Hepatocyte (in vitro differentiated cells): ENCODE measurements at regions not wholly inside any gene's neighbourhood (a gene's known extent, or its start where the extent isn't known, plus 50 kb on each side); places are given as distances from the start of the nearest gene placed in this dataset.

Experiments
- DNase-seq: peaks from one replicate; pipeline ENCODE4 v3.0.0-alpha.2; 2016; ENCODE audit warnings: low spot score
- H2AFZ ChIP-seq: fragments of 200-600 bp; sonication (generic); 2 replicates; pipeline ENCODE4 v1.6.0; 2016; ENCODE audit warnings: antibody characterized with exemption, mild to moderate bottlenecking
- H3K27ac ChIP-seq: fragments of 200-600 bp; sonication (generic); 2 replicates; pipeline ENCODE4 v1.5.1; 2016; ENCODE audit warnings: mild to moderate bottlenecking
- H3K27me3 ChIP-seq: fragments of 200-600 bp; sonication (generic); 2 replicates; pipeline ENCODE4 v1.6.1; 2016
- H3K36me3 ChIP-seq: fragments of 200-600 bp; sonication (generic); replicated peaks from 2 replicates; pipeline ENCODE4 v1.5.1; 2016; ENCODE audit warnings: low read depth; ENCODE audit not compliant: insufficient read depth
- H3K4me1 ChIP-seq: fragments of 200-600 bp; sonication (generic); 2 replicates; pipeline ENCODE4 v1.5.1; 2016; ENCODE audit warnings: mild to moderate bottlenecking, moderate library complexity; ENCODE audit not compliant: insufficient read depth
- H3K4me2 ChIP-seq: fragments of 200-600 bp; sonication (generic); 2 replicates; pipeline ENCODE4 v1.6.0; 2016
- H3K4me3 ChIP-seq: fragments of 200-600 bp; sonication (generic); 2 replicates; pipeline ENCODE4 v1.5.1; 2016; ENCODE audit warnings: mild to moderate bottlenecking
- H3K79me2 ChIP-seq: fragments of 200-600 bp; sonication (generic); 2 replicates; pipeline ENCODE4 v1.6.0; 2017; ENCODE audit warnings: mild to moderate bottlenecking
- H3K9me2 ChIP-seq: fragments of 200-600 bp; sonication (generic); replicated peaks from 2 replicates; pipeline ENCODE4 v1.6.0; 2017; ENCODE audit warnings: mild to moderate bottlenecking; ENCODE audit not compliant: insufficient read depth
- H3K9me3 ChIP-seq: fragments of 200-600 bp; sonication (generic); 2 replicates; pipeline ENCODE4 v1.5.1; 2016; ENCODE audit warnings: low read depth, mild to moderate bottlenecking
- H4K20me1 ChIP-seq: fragments of 200-600 bp; sonication (generic); 2 replicates; pipeline ENCODE4 v1.6.0; 2016; ENCODE audit warnings: mild to moderate bottlenecking; ENCODE audit not compliant: insufficient read depth, poor library complexity, severe bottlenecking
- EZH2 ChIP-seq: fragments of 200-600 bp; sonication (generic); IDR thresholded peaks from 2 replicates; pipeline ENCODE4 v1.6.1; 2016; ENCODE audit warnings: antibody characterized with exemption, mild to moderate bottlenecking, borderline replicate concordance
- EZH2phosphoT487 ChIP-seq: fragments of 200-600 bp; sonication (generic); IDR thresholded peaks from one replicate; pipeline ENCODE4 v1.6.1; 2018; ENCODE audit warnings: antibody characterized with exemption, mild to moderate bottlenecking, low read depth, moderate library complexity; ENCODE audit not compliant: unreplicated experiment, severe bottlenecking
- WGBS: methylation state at CpG from one replicate; pipeline ENCODE4 v1.1.6; 2016; ENCODE audit warnings: low lambda C conversion rate; ENCODE audit errors: missing lambda C conversion rate; 5-methylcytosine and 5-hydroxymethylcytosine counted together
- TF ChIP-seq, protein P1 (sequence below): fragments of 200-600 bp; sonication (generic); IDR thresholded peaks from 2 replicates; pipeline ENCODE4 v1.5.1; 2016; ENCODE audit warnings: antibody characterized with exemption, mild to moderate bottlenecking; ENCODE audit not compliant: poor library complexity

- no peak overlapping the region for H3K4me2 ChIP-seq
- no peaks in the 10 kb centered on the region for H3K79me2 ChIP-seq
- no peaks in the 10 kb centered on the region for H4K20me1 ChIP-seq
- H3K36me3 ChIP-seq: no peaks in the 10 kb centered on the region
- no peak overlapping the region for H3K27ac ChIP-seq
- no peak for DNase-seq
- no peak overlapping the region for H3K4me3 ChIP-seq
- H3K9me2 ChIP-seq: no peaks in the 10 kb centered on the region
- H3K9me3 ChIP-seq: no peaks in the 10 kb centered on the region
- TF ChIP-seq, protein P1, sequence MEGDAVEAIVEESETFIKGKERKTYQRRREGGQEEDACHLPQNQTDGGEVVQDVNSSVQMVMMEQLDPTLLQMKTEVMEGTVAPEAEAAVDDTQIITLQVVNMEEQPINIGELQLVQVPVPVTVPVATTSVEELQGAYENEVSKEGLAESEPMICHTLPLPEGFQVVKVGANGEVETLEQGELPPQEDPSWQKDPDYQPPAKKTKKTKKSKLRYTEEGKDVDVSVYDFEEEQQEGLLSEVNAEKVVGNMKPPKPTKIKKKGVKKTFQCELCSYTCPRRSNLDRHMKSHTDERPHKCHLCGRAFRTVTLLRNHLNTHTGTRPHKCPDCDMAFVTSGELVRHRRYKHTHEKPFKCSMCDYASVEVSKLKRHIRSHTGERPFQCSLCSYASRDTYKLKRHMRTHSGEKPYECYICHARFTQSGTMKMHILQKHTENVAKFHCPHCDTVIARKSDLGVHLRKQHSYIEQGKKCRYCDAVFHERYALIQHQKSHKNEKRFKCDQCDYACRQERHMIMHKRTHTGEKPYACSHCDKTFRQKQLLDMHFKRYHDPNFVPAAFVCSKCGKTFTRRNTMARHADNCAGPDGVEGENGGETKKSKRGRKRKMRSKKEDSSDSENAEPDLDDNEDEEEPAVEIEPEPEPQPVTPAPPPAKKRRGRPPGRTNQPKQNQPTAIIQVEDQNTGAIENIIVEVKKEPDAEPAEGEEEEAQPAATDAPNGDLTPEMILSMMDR: no peak
- 51% methylated on average over 4 of the region's 4 CpGs for WGBS
- no peaks in the 10 kb centered on the region for H3K27me3 ChIP-seq
- peaks cover 4% of the 10 kb centered on the region for H3K4me1 ChIP-seq
- H2AFZ ChIP-seq: no peak overlapping the region
Measured at GRCh38 chr3:184440151-184440550, 60.3 kb downstream of the CHRD start.

- no peak overlapping the region for H3K4me2 ChIP-seq
- no peak for DNase-seq
- peaks cover 4% of the 10 kb centered on the region for H3K4me1 ChIP-seq
- H3K79me2 ChIP-seq: no peaks in the 10 kb centered on the region
- H4K20me1 ChIP-seq: no peaks in the 10 kb centered on the region
- WGBS: 52% methylated on average over 8 of the region's 8 CpGs
- no peaks in the 10 kb centered on the region for H3K9me3 ChIP-seq
- no peak overlapping the region for H3K27ac ChIP-seq
- H3K36me3 ChIP-seq: no peaks in the 10 kb centered on the region
- H3K9me2 ChIP-seq: no peaks in the 10 kb centered on the region
- no peaks in the 10 kb centered on the region for H3K27me3 ChIP-seq
- TF ChIP-seq, protein P1: no peak
- TF ChIP-seq EZH2 (no peak), EZH2phosphoT487 (no peak)
- no peak overlapping the region for H3K4me3 ChIP-seq
- no peak overlapping the region for H2AFZ ChIP-seq
Measured at GRCh38 chr3:184441202-184441900, 61.5 kb downstream of the CHRD start.

DNA sequence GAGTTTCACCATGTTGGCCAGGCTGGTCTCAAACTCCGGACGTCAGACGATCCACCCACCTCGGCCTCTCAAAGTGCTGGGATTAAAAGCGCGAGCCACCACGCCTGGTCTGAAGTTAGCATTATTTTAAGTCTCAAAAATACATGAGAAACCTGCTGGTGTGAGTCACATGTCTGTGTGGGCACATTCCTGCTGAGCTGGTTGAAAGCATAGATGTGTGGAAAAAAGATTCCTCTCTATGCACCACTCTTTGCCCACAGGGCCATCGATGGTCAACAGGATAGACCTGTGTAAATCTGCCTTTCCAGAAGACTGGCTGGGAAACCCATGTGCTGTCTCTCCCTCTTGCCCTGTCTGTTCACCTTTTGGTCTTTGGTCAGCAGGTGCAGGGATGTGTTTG lies 63.5 kb downstream of the CHRD start:
- Histone ChIP-seq H3K4me3 (no peak overlapping the region), H3K27ac (peak overlapping the region; percentile 60), H3K9me2 (no peaks in the 10 kb centered on the region), H2AFZ (no peak overlapping the region), H3K4me2 (no peak overlapping the region), H3K4me1 (peaks cover 4% of the 10 kb centered on the region), H4K20me1 (no peaks in the 10 kb centered on the region), H3K27me3 (no peaks in the 10 kb centered on the region), H3K9me3 (no peaks in the 10 kb centered on the region), H3K36me3 (no peaks in the 10 kb centered on the region), H3K79me2 (no peaks in the 10 kb centered on the region)
- TF ChIP-seq, protein P1: no peak
- no peak for TF ChIP-seq EZH2
- no peak for TF ChIP-seq EZH2phosphoT487
- no peak for DNase-seq
- 92% methylated on average over 8 of the region's 8 CpGs for WGBS
